IPS-18c (cell line): ENCODE measurements at regions not wholly inside any gene's neighbourhood (a gene's known extent, or its start where the extent isn't known, plus 50 kb on each side); places are given as distances from the start of the nearest gene placed in this dataset.

Experiments used
- H3K4me3 ChIP-seq: 2 replicates; pipeline ENCODE4 v1.7.0; 2013; ENCODE audit warnings: low read depth, mild to moderate bottlenecking, low read length, moderate library complexity; ENCODE audit not compliant: insufficient read depth
- H3K9me3 ChIP-seq: one replicate; pipeline ENCODE4 v1.6.1; 2013; ENCODE audit warnings: mild to moderate bottlenecking, low read length, moderate library complexity; ENCODE audit not compliant: control insufficient read depth, insufficient read depth

GRCh38 chr6:2517855-2518473 is 232.8 kb downstream of the MYLK4 start:
- H3K4me3 ChIP-seq = no peak overlapping the region
- H3K9me3 ChIP-seq = peaks cover 4% of the 10 kb centered on the region

DNA sequence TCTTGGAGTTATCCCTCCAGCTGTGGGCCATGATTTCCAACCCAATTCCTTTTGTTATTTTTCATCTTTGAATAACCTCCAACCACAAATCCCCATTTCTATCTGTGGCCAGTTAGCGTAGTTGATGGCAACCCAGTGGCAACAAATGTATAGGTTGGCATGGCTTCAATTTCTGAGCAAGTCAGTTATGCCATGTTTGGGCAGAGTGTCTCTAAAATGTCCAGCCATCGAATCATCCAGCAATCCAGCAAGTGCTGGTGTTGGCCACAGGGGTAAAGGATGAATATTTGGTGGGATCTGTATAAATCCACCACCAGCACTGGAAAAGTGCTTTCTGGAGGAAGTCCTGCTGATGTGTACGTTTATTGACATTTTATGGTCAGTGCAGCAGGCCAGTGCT is 233.3 kb downstream of the MYLK4 start:
- H3K4me3 ChIP-seq = no peak overlapping the region
- peaks cover 4% of the 10 kb centered on the region for H3K9me3 ChIP-seq

- no peak overlapping the region for H3K4me3 ChIP-seq
- H3K9me3 ChIP-seq = peaks cover 4% of the 10 kb centered on the region
Measured at GRCh38 chr6:2516059-2516458, 234.7 kb downstream of the MYLK4 start.

DNA sequence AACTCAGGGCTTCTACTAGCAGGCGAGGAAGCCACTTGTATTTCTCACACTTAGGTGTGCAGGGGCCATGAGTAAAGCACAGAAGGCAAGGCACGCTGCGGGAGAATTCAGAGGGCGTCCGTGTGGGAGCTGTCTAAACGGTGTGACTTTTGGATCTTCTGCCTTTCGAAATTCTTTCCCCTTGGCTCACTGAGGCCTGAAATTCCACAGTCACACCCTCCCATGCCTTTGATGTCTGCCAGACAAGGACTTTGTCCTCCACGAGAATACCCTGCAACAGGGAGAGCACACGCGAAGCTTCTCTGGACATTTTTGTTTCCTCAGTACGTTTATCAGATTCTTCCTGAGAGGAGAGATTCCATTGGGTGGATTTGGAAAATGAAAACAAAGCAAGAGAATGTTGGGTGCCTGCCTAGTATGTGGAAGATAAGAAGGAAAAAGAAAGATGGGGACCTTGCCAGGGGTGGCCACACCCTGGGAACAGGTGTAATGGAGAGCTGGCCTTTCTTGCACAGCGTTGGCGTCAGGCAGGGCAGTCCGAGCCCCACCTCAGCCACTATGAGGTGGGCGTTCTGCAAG is 235.7 kb downstream of the MYLK4 start:
- H3K4me3 ChIP-seq = no peak overlapping the region
- peaks cover under 1% of the 10 kb centered on the region for H3K9me3 ChIP-seq

DNA sequence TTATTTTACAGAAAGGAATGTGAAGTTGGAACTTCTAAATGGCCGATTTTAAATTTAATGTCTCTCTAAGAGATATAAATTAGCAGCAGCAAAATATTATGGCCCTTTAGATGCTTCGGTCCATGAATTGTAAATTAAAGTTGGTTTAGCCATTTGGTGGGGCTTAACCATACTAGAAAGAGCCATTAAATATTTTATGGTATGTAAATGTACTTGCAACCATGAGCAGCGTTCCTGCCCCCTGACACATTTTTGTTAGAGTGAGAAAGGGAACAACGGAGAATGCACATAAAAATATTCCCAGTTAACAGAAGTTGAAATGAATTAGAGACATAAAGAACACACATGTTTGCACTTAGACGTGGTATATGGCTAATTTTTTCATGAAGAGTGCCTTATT is 237.9 kb downstream of the MYLK4 start:
- H3K9me3 ChIP-seq = no peaks in the 10 kb centered on the region
- H3K4me3 ChIP-seq = no peak overlapping the region

DNA sequence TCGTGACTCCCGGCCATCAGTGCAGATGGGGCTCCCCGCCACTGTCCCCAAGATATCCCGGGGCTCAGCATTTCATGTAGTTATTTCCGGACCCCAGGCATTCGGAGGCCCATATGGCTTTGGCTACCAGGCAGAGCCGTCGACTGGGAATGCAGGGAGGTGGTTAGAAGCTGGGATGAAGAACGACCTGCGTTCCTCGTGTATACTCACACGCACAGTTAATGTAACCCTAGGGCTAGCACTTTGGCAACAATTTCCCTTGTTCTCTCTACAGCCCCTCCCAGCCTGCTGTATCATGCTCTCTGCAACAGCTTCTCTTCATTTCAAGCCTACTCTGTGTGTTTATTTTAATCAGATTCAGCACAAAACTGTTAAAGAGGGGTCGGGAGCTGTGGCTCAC is 240.4 kb downstream of the MYLK4 start:
- Histone ChIP-seq H3K9me3 (no peaks in the 10 kb centered on the region), H3K4me3 (no peak overlapping the region)

DNA sequence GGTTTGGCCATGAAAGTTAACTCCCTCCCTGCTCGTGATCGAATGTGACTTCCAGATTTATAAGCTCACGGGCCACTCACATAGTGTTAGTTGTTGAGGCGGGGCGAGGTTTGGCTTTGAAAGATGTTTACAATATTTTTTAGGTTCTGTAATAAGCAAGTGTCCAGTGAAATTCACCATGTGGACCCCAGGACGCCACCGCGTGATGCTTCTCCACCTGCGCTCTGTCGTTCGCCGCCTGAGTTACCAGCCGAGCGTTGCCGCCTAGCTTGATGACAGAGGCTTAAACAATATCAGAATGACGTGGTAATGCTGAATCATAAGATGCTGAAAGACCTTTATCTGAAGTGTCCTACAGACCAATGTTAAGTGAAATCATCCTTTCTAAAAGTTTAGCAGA is 241.0 kb downstream of the MYLK4 start:
- Histone ChIP-seq H3K4me3 (no peak overlapping the region), H3K9me3 (no peaks in the 10 kb centered on the region)

DNA sequence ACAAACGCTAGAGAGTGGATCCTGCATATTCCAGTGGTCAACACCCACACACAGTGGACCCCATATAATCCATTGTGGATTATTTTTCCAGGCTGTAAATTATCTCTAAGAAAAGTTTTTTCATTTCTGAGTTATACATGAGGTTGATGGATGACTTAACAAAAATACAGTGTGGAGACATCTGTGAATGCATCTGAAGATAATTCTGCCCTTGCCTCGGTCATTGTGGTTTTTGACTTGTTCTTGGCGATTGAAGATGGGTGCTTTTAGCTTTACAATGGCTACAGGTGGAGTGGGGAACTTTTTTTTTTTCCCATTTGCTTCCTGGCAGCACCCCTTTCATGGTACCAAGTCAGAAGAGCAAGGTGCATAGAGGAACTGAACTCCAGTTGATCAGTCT is 242.7 kb downstream of the MYLK4 start:
- no peaks in the 10 kb centered on the region for H3K9me3 ChIP-seq
- no peak overlapping the region for H3K4me3 ChIP-seq

- no peak overlapping the region for H3K4me3 ChIP-seq
- no peaks in the 10 kb centered on the region for H3K9me3 ChIP-seq
Measured at GRCh38 chr6:2507521-2508037, 243.1 kb downstream of the MYLK4 start.

GRCh38 chr6:2507016-2507415 is 243.7 kb downstream of the MYLK4 start:
- Histone ChIP-seq H3K9me3 (no peaks in the 10 kb centered on the region), H3K4me3 (no peak overlapping the region)

- H3K9me3 ChIP-seq = no peaks in the 10 kb centered on the region
- H3K4me3 ChIP-seq = no peak overlapping the region
Measured at GRCh38 chr6:2505624-2506023, 245.1 kb downstream of the MYLK4 start.

DNA sequence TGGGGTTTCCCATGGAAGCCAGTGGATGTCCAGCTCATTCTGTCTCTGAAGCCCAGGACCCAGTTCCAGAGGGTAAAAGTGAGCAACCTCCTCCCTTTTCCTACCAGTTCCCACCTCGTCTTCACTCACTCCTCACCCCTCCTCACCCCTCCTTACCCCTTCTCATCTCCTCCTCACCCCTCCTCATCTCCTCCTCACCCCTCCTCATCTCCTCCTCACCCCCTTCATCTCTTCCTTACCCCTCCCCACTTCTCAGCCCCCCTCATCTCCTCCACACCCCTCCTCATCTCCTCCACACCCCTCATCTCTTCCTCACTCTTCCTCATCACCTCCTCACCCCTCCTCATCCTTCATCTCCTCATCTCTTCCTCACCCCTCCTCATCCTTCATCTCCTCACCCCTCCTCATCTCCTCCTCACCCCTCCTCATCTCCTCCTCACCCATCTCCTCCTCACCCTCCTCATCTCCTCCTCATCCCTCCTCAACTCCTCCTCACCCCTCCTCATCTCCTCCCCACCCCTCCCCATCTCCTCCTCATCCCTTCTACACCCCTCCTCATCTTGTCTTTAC is 246.1 kb downstream of the MYLK4 start:
- Histone ChIP-seq H3K9me3 (no peaks in the 10 kb centered on the region), H3K4me3 (no peak overlapping the region)

GRCh38 chr6:2503816-2504494 is 246.8 kb downstream of the MYLK4 start:
- Histone ChIP-seq H3K9me3 (no peaks in the 10 kb centered on the region), H3K4me3 (no peak overlapping the region)

- Histone ChIP-seq H3K4me3 (no peak overlapping the region), H3K9me3 (no peaks in the 10 kb centered on the region)
Measured at GRCh38 chr6:2502998-2503674, 247.6 kb downstream of the MYLK4 start.

DNA sequence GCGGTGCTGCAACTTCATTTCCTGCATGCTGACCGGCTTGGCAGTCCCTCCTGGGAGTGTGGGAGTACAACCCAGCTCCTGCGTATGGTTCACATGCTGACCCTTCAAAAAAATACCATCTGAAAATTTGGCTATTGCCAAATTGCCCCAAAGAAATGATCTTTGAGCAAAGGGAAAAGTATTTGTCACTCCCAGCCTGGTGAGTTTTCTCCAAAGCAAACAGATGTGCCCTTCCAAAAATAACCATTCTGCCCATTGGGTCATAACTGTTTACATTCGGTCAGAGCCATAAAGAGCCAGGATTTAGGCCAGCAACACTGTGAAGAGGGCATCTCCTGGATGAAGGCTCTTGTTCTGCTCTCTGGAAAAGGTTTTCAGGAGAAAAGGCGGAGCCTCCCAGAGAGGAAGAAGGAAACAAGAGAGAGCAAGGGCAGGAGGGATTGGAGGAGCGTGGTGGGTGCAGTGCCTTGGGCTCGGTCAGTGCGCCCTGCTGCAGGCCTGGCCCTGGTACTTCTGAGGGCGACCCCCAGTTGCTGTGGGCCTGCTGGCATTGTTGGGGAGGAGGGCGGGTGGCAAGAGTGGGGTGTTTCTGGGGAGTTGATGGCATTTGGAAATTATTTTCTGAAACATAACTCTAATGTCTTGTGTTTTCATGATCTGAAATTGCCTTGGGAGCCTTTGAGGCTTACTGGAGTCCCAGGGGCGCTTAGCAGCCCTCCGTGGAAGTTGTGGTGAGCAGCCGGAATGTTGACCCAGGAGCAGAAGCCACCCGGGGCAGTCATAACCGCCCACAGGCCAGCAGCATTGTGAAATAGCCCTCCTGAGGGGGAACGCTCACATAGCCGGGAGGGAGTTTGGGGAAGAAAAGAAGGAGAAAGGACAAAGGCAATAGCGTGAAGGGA is 248.4 kb downstream of the MYLK4 start:
- H3K9me3 ChIP-seq = no peaks in the 10 kb centered on the region
- H3K4me3 ChIP-seq = no peak overlapping the region

GRCh38 chr6:2497922-2498623 is 252.6 kb downstream of the MYLK4 start:
- H3K4me3 ChIP-seq = no peak overlapping the region
- no peaks in the 10 kb centered on the region for H3K9me3 ChIP-seq
